Fibroblast of peridontal ligament (primary cell): ENCODE measurements at regions not wholly inside any gene's neighbourhood (a gene's known extent, or its start where the extent isn't known, plus 50 kb on each side); places are given as distances from the start of the nearest gene placed in this dataset.

ENCODE experiments used
- DNase-seq: peaks from one replicate; pipeline ENCODE4 v3.0.0-alpha.2; 2010; ENCODE audit errors: extremely low read depth

DNA sequence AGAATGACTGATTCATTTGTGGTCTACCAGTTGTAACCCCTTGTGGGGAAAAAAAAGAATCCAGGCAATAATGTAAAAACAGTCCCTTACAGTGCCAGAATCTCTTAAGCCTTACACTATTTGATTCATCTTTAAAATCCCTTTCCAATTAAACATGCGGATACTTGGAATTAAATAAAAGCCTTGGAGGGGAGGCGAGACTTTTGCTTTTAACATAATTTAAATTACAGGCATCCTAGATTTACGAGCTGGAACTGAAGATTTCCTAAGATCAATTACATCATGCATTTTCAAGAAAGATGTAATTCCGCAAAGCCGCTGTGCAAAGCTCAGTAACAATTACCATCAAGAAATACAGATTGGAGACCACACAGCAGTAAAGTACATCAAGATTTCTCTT, 370.2 kb downstream of the MTRR start:
- DNase-seq, result no peak

- DNase-seq, result no peak
Measured at GRCh38 chr5:8239646-8240045, 370.7 kb downstream of the MTRR start.

- DNase-seq, result no peak
Measured at GRCh38 chr5:8241076-8241475, 372.1 kb downstream of the MTRR start.

DNA sequence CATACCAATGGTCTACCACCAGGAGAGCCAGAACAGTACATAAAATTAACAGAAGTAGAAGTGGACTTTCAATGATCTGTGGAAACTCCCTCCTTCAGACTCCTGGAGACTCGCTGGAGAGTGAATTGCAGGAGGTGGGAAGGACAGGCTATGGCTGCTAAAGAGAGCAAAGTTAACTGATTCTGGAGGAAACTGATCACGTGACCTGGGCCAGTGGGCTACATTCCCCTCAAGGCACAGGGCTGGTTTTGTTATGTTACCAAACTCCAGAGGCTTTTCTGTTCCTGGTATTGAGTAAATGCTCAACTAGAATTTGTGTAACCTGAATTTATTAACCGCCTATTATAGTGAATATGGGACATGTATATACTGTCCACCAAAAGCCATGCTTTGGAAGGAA, 372.6 kb downstream of the MTRR start:
- DNase-seq, result no peak

DNA sequence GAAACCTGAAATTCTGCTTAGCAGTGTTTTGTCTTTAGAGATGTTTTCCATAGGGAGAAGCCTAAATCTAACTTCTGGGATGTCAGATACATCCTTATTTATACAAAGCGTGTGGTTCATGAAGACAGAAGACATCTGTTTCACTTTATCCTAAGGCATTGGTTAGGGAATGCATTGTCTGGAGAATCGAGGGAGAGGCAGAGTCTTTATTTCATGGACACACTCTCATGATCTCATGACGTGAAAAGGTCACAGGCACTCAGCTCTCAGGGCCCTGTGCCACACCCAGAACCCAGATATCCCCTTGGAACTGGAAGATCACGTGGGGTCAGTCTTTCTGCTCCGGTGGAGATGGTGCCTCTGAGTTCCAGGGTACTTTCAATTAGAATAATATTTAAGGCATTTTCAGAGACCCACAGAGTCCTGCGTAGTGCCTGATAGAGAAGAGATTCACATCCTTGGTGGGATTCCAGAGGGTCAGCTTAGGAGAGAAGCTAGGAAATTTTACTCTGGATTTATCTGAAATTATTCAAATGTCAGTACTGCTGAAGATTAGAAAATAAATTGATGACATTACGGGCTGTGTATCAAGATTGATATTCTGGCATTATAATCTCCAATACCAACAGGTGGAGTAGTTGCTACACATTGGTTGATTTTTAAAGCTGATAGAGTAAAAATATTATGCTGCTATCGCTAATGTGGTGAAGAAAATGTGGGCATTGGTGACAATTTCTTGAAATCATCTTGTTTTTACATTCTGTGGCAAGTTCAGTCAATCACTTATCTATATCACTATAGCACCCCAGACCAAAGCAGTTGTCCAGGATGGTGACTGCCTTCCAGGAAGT, 378.3 kb downstream of the MTRR start:
- DNase-seq, result peak; percentile 15

GRCh38 chr5:8253376-8253775, 384.4 kb downstream of the MTRR start:
- no peak for DNase-seq

- DNase-seq, result no peak
Measured at GRCh38 chr5:8254674-8255073, 385.7 kb downstream of the MTRR start.

GRCh38 chr5:8258801-8259200, 389.9 kb downstream of the MTRR start:
- DNase-seq, result no peak

DNA sequence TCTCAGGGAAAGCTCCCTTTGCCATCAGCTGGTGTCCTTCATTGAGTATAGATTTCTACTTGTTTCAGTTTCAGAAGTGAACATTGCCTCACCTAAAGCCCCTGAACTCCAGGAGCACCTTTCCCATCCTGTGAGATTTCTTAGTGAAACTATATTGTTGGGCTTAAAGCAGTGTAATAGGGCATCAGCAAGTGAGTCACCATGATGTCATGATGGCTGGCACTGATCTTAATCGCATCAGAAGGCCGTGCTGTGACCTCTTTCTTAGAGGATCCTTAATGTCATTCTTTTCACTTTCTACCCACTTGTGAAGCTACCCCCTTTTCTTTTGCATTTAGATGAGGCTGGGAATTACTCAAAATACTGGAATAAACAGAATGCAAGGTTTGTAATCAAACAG, 401.3 kb downstream of the MTRR start:
- DNase-seq, result no peak

- DNase-seq, result no peak
Measured at GRCh38 chr5:8280711-8281363, 411.9 kb downstream of the MTRR start.

DNA sequence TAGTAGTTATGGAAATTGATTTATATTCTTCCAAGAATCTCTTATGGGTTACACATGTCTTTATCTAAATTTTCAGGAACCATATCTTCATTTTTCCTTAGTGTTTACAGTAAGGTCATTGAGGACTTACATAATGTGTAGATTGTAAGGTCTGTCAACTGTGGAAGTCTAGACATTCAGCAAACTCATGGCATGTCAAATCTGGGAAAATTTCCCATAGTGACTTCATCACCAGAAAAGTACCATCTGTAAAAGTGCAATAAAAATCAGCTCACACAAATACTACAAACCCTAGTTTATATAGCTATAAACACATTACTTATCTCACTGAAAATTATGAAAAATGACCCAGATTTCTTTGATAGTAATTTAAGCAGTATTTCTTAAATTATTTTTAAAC, 419.4 kb downstream of the MTRR start:
- peak; percentile 2 for DNase-seq

DNA sequence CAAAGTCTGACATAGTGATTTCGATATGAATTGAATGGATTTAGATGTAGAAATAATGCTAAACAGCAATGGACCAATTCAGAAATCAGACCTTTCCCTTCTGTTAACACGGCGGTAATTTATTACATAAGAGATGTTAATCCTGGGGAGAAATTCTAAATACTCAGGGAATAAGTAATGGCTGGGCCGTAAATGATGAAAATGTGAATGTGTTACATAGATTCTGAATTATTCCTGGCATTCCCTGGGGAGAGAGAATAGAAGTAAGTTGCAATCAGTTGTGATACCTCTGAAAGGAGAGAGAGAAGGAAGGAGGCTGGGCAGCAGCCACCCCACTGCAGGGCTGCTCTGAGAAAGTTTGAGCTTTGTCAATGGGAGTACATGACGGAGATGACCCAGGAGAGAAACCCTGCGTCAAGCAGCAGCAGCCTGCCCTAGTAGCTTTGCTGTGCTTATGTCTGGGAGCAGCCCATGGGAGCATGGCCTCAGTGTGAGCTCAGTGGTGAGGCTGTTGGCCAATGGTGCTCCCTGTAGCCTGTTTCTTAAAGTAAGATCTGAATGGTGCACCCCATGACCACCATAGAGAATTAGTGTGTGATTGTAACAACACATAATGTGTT, 420.1 kb downstream of the MTRR start:
- DNase-seq, result no peak

DNA sequence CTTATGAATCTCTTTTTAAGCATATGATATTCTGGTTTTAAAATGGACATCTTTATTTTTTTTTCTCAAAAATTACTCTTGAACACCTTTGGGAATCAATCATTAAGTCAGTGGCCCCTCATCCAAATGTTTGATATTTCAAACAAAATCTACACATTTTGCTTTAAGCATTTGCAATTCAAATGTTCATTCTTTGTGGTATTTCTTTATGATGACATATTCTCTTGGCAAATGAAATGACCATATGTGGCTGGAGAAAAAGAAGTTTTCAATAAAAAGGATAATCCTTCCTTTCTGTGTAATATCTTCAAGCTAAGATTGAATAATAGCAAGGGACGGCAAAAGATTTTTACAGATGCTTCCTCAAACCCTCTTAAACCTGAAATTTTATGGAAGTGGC, 420.8 kb downstream of the MTRR start:
- no peak for DNase-seq

DNA sequence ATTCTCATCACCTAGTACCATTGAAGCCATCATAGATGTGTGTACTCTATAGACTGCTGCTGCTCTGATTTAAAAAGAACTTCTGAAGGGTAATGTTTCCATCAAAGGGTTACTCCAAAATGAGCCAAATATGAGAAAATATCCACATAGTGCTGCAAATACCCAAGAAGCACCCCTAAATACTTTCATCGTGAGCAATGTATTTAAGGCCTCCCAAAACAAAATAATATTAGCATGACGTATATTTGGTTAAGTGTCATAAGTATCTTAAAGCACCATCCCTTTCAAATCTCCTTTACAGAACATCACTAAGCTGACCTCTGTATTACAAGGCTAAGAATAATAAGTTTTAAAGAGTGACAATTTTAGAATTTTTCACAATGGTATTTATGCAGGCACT, 421.8 kb downstream of the MTRR start:
- DNase-seq, result no peak

DNA sequence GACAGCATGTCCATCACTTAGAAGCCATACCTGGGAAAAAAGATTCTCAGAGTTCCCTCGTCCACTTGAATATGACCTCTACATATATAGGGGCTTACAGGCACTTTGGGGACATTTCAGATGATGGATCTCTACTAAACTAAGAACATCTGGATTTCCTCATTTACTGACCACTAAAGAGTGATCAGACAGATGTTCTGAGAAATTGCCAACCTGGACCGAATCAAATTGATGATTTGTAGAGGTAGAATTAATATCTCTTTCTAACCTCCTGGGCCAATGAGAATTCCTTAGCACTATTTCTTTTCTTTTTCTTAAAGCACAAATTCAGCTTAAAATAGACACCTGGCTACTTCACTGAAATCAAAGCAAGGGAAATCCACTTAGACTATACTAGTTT, 422.7 kb downstream of the MTRR start:
- DNase-seq, result no peak

DNA sequence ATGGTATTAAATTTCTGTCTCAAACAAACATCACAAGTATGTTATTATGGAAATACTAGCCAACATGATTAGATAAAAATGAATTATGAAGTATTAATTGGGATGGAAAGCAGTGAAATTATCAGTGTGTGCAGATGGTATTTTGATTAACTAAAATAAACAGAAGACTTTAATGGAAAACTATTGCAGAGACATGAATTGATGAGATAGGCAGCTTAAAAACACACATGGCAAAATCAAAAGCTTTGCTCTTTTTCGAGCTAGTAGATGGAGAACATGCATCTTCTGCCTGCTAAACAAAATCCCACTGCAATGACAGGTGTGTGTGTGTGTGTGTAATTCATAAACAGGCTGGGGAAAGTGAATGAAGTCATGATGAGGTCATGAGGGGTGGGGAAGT, 426.2 kb downstream of the MTRR start:
- no peak for DNase-seq

GRCh38 chr5:8299716-8300115, 430.8 kb downstream of the MTRR start:
- no peak for DNase-seq

- DNase-seq, result no peak
Measured at GRCh38 chr5:8304341-8304740, 435.4 kb downstream of the MTRR start.

DNA sequence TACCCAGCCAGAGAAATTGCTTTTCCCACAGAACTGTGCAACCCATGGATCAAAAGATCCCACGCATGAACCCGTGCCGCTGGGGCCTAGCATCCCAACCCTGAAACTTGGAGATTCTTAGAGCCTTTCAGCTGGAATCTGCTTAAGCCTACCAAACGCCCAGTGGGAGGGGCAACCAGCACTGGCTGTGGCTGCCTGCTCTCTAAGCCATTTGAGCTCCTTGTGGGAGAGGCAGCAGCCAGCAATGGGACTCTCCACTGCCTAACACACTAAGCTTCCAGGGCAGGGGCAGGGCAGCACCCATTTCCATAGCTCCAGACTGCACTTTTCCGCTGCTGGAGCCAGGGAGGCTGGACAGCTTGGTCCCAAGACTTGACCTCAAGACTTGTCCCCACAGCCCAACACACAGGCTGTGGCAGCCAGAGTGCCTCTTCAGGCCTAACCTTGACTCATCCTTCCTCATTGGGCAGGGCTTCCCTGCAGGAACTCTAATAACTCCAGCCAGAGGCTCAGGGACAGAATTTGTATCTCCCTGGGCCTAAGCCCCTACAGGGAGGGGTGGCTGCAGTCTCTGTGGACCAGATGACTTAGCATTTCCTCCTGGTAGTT, 437.4 kb downstream of the MTRR start:
- no peak for DNase-seq

DNA sequence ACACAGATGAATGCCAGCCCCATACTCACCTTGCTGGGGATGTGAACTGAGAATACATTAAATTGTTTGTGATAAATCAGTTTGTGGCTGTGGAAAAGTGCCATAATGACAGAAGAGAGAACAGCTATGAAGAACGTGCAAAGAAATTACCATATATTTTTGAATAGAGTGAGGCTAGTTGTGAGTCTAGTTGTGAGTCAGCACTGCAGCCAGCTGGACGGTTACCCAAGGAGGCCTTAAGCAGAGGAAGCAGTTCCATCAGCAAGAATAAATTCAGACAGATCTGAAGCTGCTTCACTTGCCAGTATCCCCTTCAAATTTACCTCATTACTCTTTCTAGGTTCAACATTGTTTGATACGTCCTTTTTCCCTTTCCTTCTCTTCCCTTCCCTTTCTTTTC, 446.0 kb downstream of the MTRR start:
- no peak for DNase-seq

- no peak for DNase-seq
Measured at GRCh38 chr5:8316608-8317280, 447.8 kb downstream of the MTRR start.

DNA sequence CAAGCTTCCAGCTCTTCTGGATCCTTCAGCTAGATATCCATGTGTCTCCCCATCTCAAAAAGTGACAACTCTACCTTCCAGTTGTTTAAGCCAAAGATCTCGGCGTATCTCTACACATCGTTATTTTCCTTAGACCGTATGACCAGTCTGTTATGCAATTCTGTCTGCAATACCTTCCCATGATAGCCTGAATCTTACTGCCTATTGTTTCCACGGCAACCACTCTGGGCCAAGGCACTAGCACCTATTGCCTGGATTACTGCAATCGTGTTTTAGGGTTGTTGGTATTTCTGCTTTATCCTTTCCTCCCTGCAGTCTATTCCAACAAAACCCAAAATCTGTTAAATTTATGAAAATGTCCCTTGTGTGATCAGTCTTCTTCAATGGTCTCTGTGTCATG, 448.4 kb downstream of the MTRR start:
- no peak for DNase-seq
